ENCODE measurements at regions not wholly inside any gene's neighbourhood (a gene's known extent, or its start where the extent isn't known, plus 50 kb on each side); places are given as distances from the start of the nearest gene placed in this dataset.

DNA sequence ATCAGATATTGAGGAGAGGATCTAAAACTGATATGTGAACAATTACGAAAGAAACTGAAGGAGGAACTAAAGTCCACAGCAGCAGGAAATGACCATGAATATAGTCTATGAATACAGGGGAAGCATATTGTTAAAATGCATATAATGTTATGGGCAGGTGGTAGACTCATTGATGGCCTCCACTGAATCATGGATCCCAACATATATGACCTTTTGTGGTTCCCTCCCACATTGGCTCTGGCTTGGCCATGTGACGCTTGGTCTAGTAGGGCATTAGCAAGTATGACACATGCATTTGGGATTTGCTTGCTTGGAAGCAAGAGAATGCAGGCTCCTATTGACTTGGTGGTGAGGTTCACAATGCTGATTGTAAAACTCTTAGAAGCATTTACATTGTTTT lies 55.2 kb upstream of the RAB18 start:
- H4K20me1 ChIP-seq (ENCODE audit: insufficient read depth, low read length): no peaks in the 10 kb centered on the region
- H3F3A ChIP-seq (ENCODE audit: insufficient read depth, low read length): no peaks in the 10 kb centered on the region
- no peaks in the 10 kb centered on the region for H3K9me3 ChIP-seq (ENCODE audit: low read length)
- no peak overlapping the region for H2AFZ ChIP-seq (ENCODE audit: low read length)
- no peaks in the 10 kb centered on the region for H3K4me1 ChIP-seq (ENCODE audit: insufficient read depth, low read length, severe bottlenecking)
- no peaks in the 10 kb centered on the region for H3K36me3 ChIP-seq (ENCODE audit: insufficient read depth, low read length)
- H3K27ac ChIP-seq (ENCODE audit: low read depth, low read length, poor library complexity, severe bottlenecking): no peak overlapping the region
- no peaks in the 10 kb centered on the region for H3K27me3 ChIP-seq (ENCODE audit: insufficient read depth, low read length)
- H3K9ac ChIP-seq (ENCODE audit: low read length): no peak overlapping the region
- H3K4me3 ChIP-seq (ENCODE audit: low read depth, low read length, poor library complexity, severe bottlenecking): no peak overlapping the region
- TF ChIP-seq EZH2 (IDR thresholded peaks at IDR 0.05; ENCODE audit: borderline replicate concordance, low read length): no peak
- TF ChIP-seq, protein P1, sequence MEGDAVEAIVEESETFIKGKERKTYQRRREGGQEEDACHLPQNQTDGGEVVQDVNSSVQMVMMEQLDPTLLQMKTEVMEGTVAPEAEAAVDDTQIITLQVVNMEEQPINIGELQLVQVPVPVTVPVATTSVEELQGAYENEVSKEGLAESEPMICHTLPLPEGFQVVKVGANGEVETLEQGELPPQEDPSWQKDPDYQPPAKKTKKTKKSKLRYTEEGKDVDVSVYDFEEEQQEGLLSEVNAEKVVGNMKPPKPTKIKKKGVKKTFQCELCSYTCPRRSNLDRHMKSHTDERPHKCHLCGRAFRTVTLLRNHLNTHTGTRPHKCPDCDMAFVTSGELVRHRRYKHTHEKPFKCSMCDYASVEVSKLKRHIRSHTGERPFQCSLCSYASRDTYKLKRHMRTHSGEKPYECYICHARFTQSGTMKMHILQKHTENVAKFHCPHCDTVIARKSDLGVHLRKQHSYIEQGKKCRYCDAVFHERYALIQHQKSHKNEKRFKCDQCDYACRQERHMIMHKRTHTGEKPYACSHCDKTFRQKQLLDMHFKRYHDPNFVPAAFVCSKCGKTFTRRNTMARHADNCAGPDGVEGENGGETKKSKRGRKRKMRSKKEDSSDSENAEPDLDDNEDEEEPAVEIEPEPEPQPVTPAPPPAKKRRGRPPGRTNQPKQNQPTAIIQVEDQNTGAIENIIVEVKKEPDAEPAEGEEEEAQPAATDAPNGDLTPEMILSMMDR (IDR thresholded peaks at IDR 0.05; ENCODE audit: low read length): no peak
- no peaks in the 10 kb centered on the region for H3K9me2 ChIP-seq (ENCODE audit: low read depth, low read length)
- H3K79me2 ChIP-seq (ENCODE audit: insufficient read depth, low read length): no peaks in the 10 kb centered on the region
- H3K4me2 ChIP-seq (ENCODE audit: low read length): no peak overlapping the region

- H3K9me2 ChIP-seq (ENCODE audit: low read depth, low read length): no peaks in the 10 kb centered on the region
- no peaks in the 10 kb centered on the region for H3K36me3 ChIP-seq (ENCODE audit: insufficient read depth, low read length)
- H3K4me3 ChIP-seq (ENCODE audit: low read depth, low read length, poor library complexity, severe bottlenecking): no peak overlapping the region
- no peak overlapping the region for H3K9ac ChIP-seq (ENCODE audit: low read length)
- no peak overlapping the region for H3K4me2 ChIP-seq (ENCODE audit: low read length)
- H3K9me3 ChIP-seq (ENCODE audit: low read length): no peaks in the 10 kb centered on the region
- TF ChIP-seq EZH2 (IDR thresholded peaks at IDR 0.05; ENCODE audit: borderline replicate concordance, low read length): no peak
- TF ChIP-seq, protein P1 (IDR thresholded peaks at IDR 0.05; ENCODE audit: low read length): no peak
- H3K4me1 ChIP-seq (ENCODE audit: insufficient read depth, low read length, severe bottlenecking): no peaks in the 10 kb centered on the region
- H2AFZ ChIP-seq (ENCODE audit: low read length): no peak overlapping the region
- no peaks in the 10 kb centered on the region for H3K27me3 ChIP-seq (ENCODE audit: insufficient read depth, low read length)
- H3F3A ChIP-seq (ENCODE audit: insufficient read depth, low read length): no peaks in the 10 kb centered on the region
- H3K79me2 ChIP-seq (ENCODE audit: insufficient read depth, low read length): no peaks in the 10 kb centered on the region
- no peaks in the 10 kb centered on the region for H4K20me1 ChIP-seq (ENCODE audit: insufficient read depth, low read length)
- H3K27ac ChIP-seq (ENCODE audit: low read depth, low read length, poor library complexity, severe bottlenecking): no peak overlapping the region
Measured at GRCh38 chr10:27447540-27447939, 56.6 kb upstream of the RAB18 start.

GRCh38 chr10:27446091-27446918 lies 57.8 kb upstream of the RAB18 start:
- Histone ChIP-seq H3K27me3 (ENCODE audit: insufficient read depth, low read length) (no peaks in the 10 kb centered on the region), H4K20me1 (ENCODE audit: insufficient read depth, low read length) (no peaks in the 10 kb centered on the region), H3K9ac (ENCODE audit: low read length) (no peak overlapping the region), H3K27ac (ENCODE audit: low read depth, low read length, poor library complexity, severe bottlenecking) (no peak overlapping the region), H3K9me2 (ENCODE audit: low read depth, low read length) (no peaks in the 10 kb centered on the region), H3K4me1 (ENCODE audit: insufficient read depth, low read length, severe bottlenecking) (no peaks in the 10 kb centered on the region), H3F3A (ENCODE audit: insufficient read depth, low read length) (no peaks in the 10 kb centered on the region), H2AFZ (ENCODE audit: low read length) (no peak overlapping the region), H3K9me3 (ENCODE audit: low read length) (no peaks in the 10 kb centered on the region), H3K36me3 (ENCODE audit: insufficient read depth, low read length) (no peaks in the 10 kb centered on the region), H3K79me2 (ENCODE audit: insufficient read depth, low read length) (no peaks in the 10 kb centered on the region), H3K4me3 (ENCODE audit: low read depth, low read length, poor library complexity, severe bottlenecking) (no peak overlapping the region), H3K4me2 (ENCODE audit: low read length) (no peak overlapping the region)
- TF ChIP-seq, protein P1 (IDR thresholded peaks at IDR 0.05; ENCODE audit: low read length): peak; percentile 44
- no peak for TF ChIP-seq EZH2 (IDR thresholded peaks at IDR 0.05; ENCODE audit: borderline replicate concordance, low read length)
